H1 (cell line): ENCODE measurements at regions not wholly inside any gene's neighbourhood (a gene's known extent, or its start where the extent isn't known, plus 50 kb on each side); places are given as distances from the start of the nearest gene placed in this dataset.

ENCODE experiments used
- ATF2 ChIP-seq: IDR thresholded peaks from 2 replicates; pipeline ENCODE4 v1.6.1; 2012; ENCODE audit warnings: low read length, inconsistent platforms
- CEBPB ChIP-seq: IDR thresholded peaks from 2 replicates; pipeline ENCODE4 v1.6.1; 2012; ENCODE audit warnings: low read depth, low read length
- CHD2 ChIP-seq: IDR thresholded peaks from 2 replicates; pipeline ENCODE4 v1.6.1; 2012; ENCODE audit warnings: low read length, improper control_type of control experiment
- CTCF ChIP-seq, 3 experiments: IDR thresholded peaks; 1 replicate in 2 of 3; 2 replicates in 1 of 3; pipeline versions ENCODE4 v1.5.1 to v1.6.1; 2011; ENCODE audit warnings: low read length in 3 of 3, mild to moderate bottlenecking in 3 of 3, inconsistent platforms in 2 of 3, low read depth in 1 of 3, moderate library complexity in 1 of 3; ENCODE audit not compliant: insufficient read depth in 1 of 3; ENCODE audit errors: control extremely low read depth in 1 of 3
- EGR1 ChIP-seq: IDR thresholded peaks from 2 replicates; pipeline ENCODE4 v1.6.1; 2011; ENCODE audit warnings: low read depth, low read length, borderline replicate concordance
- HDAC2 ChIP-seq, 2 experiments: fragments of 300-600 bp in 1 of 2; sonication (generic) in 1 of 2; IDR thresholded peaks; 2 replicates each; pipeline ENCODE4 v1.6.1; 2011 to 2012; ENCODE audit warnings: low read depth in 2 of 2, low read length in 2 of 2, mild to moderate bottlenecking in 2 of 2, moderate library complexity in 2 of 2, borderline replicate concordance in 1 of 2, inconsistent platforms in 1 of 2
- HDAC6 ChIP-seq: IDR thresholded peaks from one replicate; pipeline ENCODE4 v1.7.1; 2012; ENCODE audit warnings: low read depth, mild to moderate bottlenecking, inconsistent platforms, low read length, moderate library complexity
- JUN ChIP-seq: IDR thresholded peaks from 2 replicates; pipeline ENCODE4 v1.6.1; 2011; ENCODE audit warnings: low read depth, mild to moderate bottlenecking, improper control_type of control experiment, low read length
- NRF1 ChIP-seq: IDR thresholded peaks from 2 replicates; pipeline ENCODE4 v1.6.1; 2011; ENCODE audit warnings: mild to moderate bottlenecking, low read depth, low read length, improper control_type of control experiment
- POLR2A ChIP-seq, 2 experiments: IDR thresholded peaks; 1 replicate in 1 of 2; 2 replicates in 1 of 2; pipeline ENCODE4 v1.6.1; 2011; ENCODE audit warnings: low read depth in 2 of 2, low read length in 2 of 2, mild to moderate bottlenecking in 2 of 2; ENCODE audit errors: control extremely low read depth in 1 of 2
- SRF ChIP-seq: IDR thresholded peaks from 2 replicates; pipeline ENCODE4 v1.6.1; 2011; ENCODE audit warnings: mild to moderate bottlenecking, low read depth, low read length, moderate library complexity
- SUZ12 ChIP-seq: fragments of 200-600 bp; sonication (generic); IDR thresholded peaks from 2 replicates; pipeline ENCODE4 v1.6.1; 2012; ENCODE audit warnings: mild to moderate bottlenecking, inconsistent platforms, low read length, moderate library complexity, mixed read lengths
- TAF1 ChIP-seq: IDR thresholded peaks from 2 replicates; pipeline ENCODE4 v1.6.1; 2011; ENCODE audit warnings: mild to moderate bottlenecking, low read depth, low read length
- YY1 ChIP-seq: IDR thresholded peaks from 2 replicates; pipeline ENCODE4 v1.6.1; 2011; ENCODE audit warnings: low read depth, mild to moderate bottlenecking, low read length

- TF ChIP-seq CTCF (IDR thresholded peaks at IDR 0.05; ENCODE audit: control extremely low read depth in 1 of 3, insufficient read depth in 1 of 3, low read depth in 1 of 3, low read length in 3 of 3), result no peak
- TF ChIP-seq SRF, result no peak
- no peak for TF ChIP-seq HDAC6
- TF ChIP-seq CEBPB, result no peak
- TF ChIP-seq POLR2A (IDR thresholded peaks at IDR 0.05; ENCODE audit: control extremely low read depth in 1 of 2, low read depth in 2 of 2, low read length in 2 of 2), result no peak
- no peak for TF ChIP-seq JUN
- no peak for TF ChIP-seq HDAC2 (IDR thresholded peaks at IDR 0.05; ENCODE audit: borderline replicate concordance in 1 of 2, low read depth in 2 of 2, low read length in 2 of 2)
- no peak for TF ChIP-seq TAF1
- no peak for TF ChIP-seq NRF1
- TF ChIP-seq EGR1, result no peak
- TF ChIP-seq SUZ12, result no peak
- TF ChIP-seq YY1, result no peak
- TF ChIP-seq CHD2, result no peak
- no peak for TF ChIP-seq ATF2
Observed at GRCh38 chr10:64528294-64529002, 1007.2 kb downstream of the REEP3 start.
